Ovary (tissue), 3 donors: ENCODE measurements at regions not wholly inside any gene's neighbourhood (a gene's known extent, or its start where the extent isn't known, plus 50 kb on each side); places are given as distances from the start of the nearest gene placed in this dataset.

Source experiments
- EP300 ChIP-seq: sonication (generic); formaldehyde crosslinking; IDR thresholded peaks from one replicate; pipeline ENCODE4 v1.6.1; 2017; ENCODE audit warnings: antibody characterized with exemption
- POLR2A ChIP-seq: fragments of 450-650 bp; IDR thresholded peaks from one replicate; pipeline ENCODE4 v1.6.1; 2017; ENCODE audit warnings: antibody characterized with exemption, mild to moderate bottlenecking, moderate library complexity
- TF ChIP-seq, protein P1 (sequence below), 3 donors: fragments of 450-650 bp in 2 of 3; fragments of 200-600 bp in 1 of 3; IDR thresholded peaks; one replicate each; pipeline versions ENCODE4 v1.5.1 to v1.8.0; 2016 to 2022; ENCODE audit warnings: antibody characterized with exemption in 3 of 3, mild to moderate bottlenecking in 1 of 3
- donor health status: DM: no; HTN: no; CAD: no.

- TF ChIP-seq, protein P1, sequence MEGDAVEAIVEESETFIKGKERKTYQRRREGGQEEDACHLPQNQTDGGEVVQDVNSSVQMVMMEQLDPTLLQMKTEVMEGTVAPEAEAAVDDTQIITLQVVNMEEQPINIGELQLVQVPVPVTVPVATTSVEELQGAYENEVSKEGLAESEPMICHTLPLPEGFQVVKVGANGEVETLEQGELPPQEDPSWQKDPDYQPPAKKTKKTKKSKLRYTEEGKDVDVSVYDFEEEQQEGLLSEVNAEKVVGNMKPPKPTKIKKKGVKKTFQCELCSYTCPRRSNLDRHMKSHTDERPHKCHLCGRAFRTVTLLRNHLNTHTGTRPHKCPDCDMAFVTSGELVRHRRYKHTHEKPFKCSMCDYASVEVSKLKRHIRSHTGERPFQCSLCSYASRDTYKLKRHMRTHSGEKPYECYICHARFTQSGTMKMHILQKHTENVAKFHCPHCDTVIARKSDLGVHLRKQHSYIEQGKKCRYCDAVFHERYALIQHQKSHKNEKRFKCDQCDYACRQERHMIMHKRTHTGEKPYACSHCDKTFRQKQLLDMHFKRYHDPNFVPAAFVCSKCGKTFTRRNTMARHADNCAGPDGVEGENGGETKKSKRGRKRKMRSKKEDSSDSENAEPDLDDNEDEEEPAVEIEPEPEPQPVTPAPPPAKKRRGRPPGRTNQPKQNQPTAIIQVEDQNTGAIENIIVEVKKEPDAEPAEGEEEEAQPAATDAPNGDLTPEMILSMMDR (IDR thresholded peaks at IDR 0.05), result no peak
- no peak for TF ChIP-seq EP300
- no peak for TF ChIP-seq POLR2A
Measured at GRCh38 chr18:75349668-75350511, 77.6 kb downstream of the SMIM21 start.
